ENCODE measurements at regions not wholly inside any gene's neighbourhood (a gene's known extent, or its start where the extent isn't known, plus 50 kb on each side); places are given as distances from the start of the nearest gene placed in this dataset.

DNA sequence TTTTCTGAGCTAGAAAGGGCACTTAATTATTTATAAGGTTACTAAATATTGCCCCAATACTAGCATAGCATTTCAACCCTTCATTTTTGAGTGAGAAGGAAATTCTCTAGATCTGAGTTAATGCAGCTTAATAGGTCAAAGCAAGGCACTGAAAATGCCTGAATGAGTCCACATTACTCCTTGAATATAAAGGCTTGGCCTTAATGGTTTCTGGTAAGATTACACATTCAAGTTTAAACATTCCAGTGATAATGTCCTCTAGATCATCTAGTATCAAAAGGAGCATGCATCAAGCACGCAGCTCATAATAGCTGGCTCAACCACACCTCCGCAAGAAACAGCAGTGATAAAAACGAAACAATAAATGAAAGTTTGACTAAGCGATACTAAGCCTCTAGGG, 87.5 kb downstream of the SPANXN3 start:
- TF ChIP-seq ZNF331 (CRISPR knock-in tag; IDR thresholded peaks at IDR 0.05; ENCODE audit: low read depth) (no peak), ZNF462 (CRISPR knock-in tag; IDR thresholded peaks at IDR 0.05) (no peak), ZNF114 (CRISPR knock-in tag; IDR thresholded peaks at IDR 0.05) (no peak), POLR2AphosphoS5 (IDR thresholded peaks at IDR 0.05; ENCODE audit: low read depth) (no peak), CREB1 (CRISPR knock-in tag; IDR thresholded peaks at IDR 0.05; ENCODE audit: low read depth) (no peak), NANOG (IDR thresholded peaks at IDR 0.05; ENCODE audit: borderline replicate concordance) (no peak), JUNB (IDR thresholded peaks at IDR 0.05; ENCODE audit: unreplicated experiment) (no peak), STAT1 (IDR thresholded peaks at IDR 0.05; ENCODE audit: unreplicated experiment) (no peak), EZH2 (IDR thresholded peaks at IDR 0.05; ENCODE audit: low read depth, unreplicated experiment) (no peak)
- DNase-seq (ENCODE audit: low spot score), result no peak
- H3K27ac Mint-ChIP-seq, result no peak overlapping the region

More for the DNA sequence above, 87.5 kb downstream of the SPANXN3 start:
- no peaks in the 10 kb centered on the region for H3K27me3 Mint-ChIP-seq (ENCODE audit: insufficient read depth, low read depth, poor library complexity)
- Histone ChIP-seq H3K27ac (ENCODE audit: low read depth) (no peak overlapping the region), H3K36me3 (ENCODE audit: insufficient read depth) (no peaks in the 10 kb centered on the region), H3K4me1 (ENCODE audit: insufficient read depth) (no peaks in the 10 kb centered on the region), H3K4me2 (no peak overlapping the region), H4K20me1 (replicated peaks; ENCODE audit: insufficient read depth) (no peaks in the 10 kb centered on the region), H2AFZ (no peak overlapping the region), H3K4me3 (no peak overlapping the region), H3F3A (replicated peaks; ENCODE audit: low read depth) (no peaks in the 10 kb centered on the region), H3K79me2 (replicated peaks; ENCODE audit: insufficient read depth) (no peaks in the 10 kb centered on the region), H3K9me2 (ENCODE audit: insufficient read depth) (no peaks in the 10 kb centered on the region), H3K27me3 (ENCODE audit: insufficient read depth) (no peaks in the 10 kb centered on the region)
- peaks cover 3% of the 10 kb centered on the region; the same call in 1 of the 3 replicates for H3K9me3 Mint-ChIP-seq
- H3K4me1 Mint-ChIP-seq, result no peaks in the 10 kb centered on the region
- ATAC-seq, result no peak
- no peak overlapping the region for H3K4me3 Mint-ChIP-seq
- H3K36me3 Mint-ChIP-seq (ENCODE audit: low read depth), result no peaks in the 10 kb centered on the region

Data from GM23338 (cell line).